Mesenchymal stem cell (in vitro differentiated cells and primary cell): ENCODE measurements at regions not wholly inside any gene's neighbourhood (a gene's known extent, or its start where the extent isn't known, plus 50 kb on each side); places are given as distances from the start of the nearest gene placed in this dataset.
"Not testable (repeated sequence)": the region's sequence is repeated elsewhere in the genome, so short reads cannot be mapped to it uniquely, and the experiment has no call there.

Source experiments
- DNase-seq: peaks from one replicate; pipeline ENCODE4 v3.0.0-alpha.2; 2013
- H2AFZ ChIP-seq: one replicate; pipeline ENCODE4 v1.6.1; 2013; ENCODE audit warnings: low read depth, mild to moderate bottlenecking, control low read depth, inconsistent platforms, low read length, moderate library complexity
- H2AK5ac ChIP-seq: 2 replicates; pipeline ENCODE4 v1.6.1; 2013; ENCODE audit warnings: low read length, moderate library complexity, mild to moderate bottlenecking, inconsistent platforms; ENCODE audit not compliant: severe bottlenecking
- H2BK120ac ChIP-seq: one replicate; pipeline ENCODE4 v1.6.1; 2013; ENCODE audit warnings: low read depth, mild to moderate bottlenecking, inconsistent platforms, low read length, moderate library complexity
- H2BK12ac ChIP-seq, 2 experiments: one replicate each; pipeline ENCODE4 v1.6.1; 2013; ENCODE audit warnings: inconsistent platforms in 2 of 2, low read length in 2 of 2, mild to moderate bottlenecking in 2 of 2, moderate library complexity in 2 of 2, control low read depth in 1 of 2
- H2BK15ac ChIP-seq: one replicate; pipeline ENCODE4 v1.6.1; 2013; ENCODE audit warnings: mild to moderate bottlenecking, low read depth, inconsistent platforms; ENCODE audit not compliant: poor library complexity, severe bottlenecking
- H2BK5ac ChIP-seq: 2 replicates; pipeline ENCODE4 v1.6.1; 2013; ENCODE audit warnings: low read depth, mild to moderate bottlenecking, low read length, control low read depth, inconsistent platforms; ENCODE audit not compliant: poor library complexity, severe bottlenecking
- H3K14ac ChIP-seq, 2 experiments: one replicate each; pipeline ENCODE4 v1.6.1; 2013; ENCODE audit warnings: inconsistent platforms in 2 of 2, low read length in 2 of 2, control low read depth in 1 of 2, mild to moderate bottlenecking in 1 of 2, moderate library complexity in 1 of 2
- H3K18ac ChIP-seq, 2 experiments: one replicate each; pipeline ENCODE4 v1.6.1; 2013; ENCODE audit warnings: inconsistent platforms in 2 of 2, low read length in 2 of 2, control low read depth in 1 of 2, low read depth in 1 of 2, mild to moderate bottlenecking in 1 of 2
- H3K23ac ChIP-seq, 2 experiments: one replicate each; pipeline ENCODE4 v1.6.1; 2013; ENCODE audit warnings: inconsistent platforms in 2 of 2, low read length in 2 of 2, mild to moderate bottlenecking in 2 of 2, moderate library complexity in 2 of 2, control low read depth in 1 of 2
- H3K27ac ChIP-seq: 2 replicates; pipeline ENCODE4 v1.5.1; 2013; ENCODE audit warnings: mild to moderate bottlenecking, moderate library complexity, low read length, control low read depth, inconsistent platforms; ENCODE audit not compliant: poor library complexity, severe bottlenecking
- H3K27me3 ChIP-seq, 2 experiments: 2 replicates each; pipeline versions ENCODE4 v1.6.1 to v1.7.0; 2013; ENCODE audit warnings: low read length in 2 of 2, mild to moderate bottlenecking in 2 of 2, moderate library complexity in 2 of 2, control low read depth in 1 of 2, inconsistent platforms in 1 of 2; ENCODE audit not compliant: control insufficient read depth in 1 of 2, insufficient read depth in 1 of 2
- H3K36me3 ChIP-seq, 2 experiments: 2 replicates each; pipeline versions ENCODE4 v1.6.1 to v1.7.0; 2013; ENCODE audit warnings: low read length in 2 of 2, control low read depth in 1 of 2, inconsistent platforms in 1 of 2, low read depth in 1 of 2, mild to moderate bottlenecking in 1 of 2; ENCODE audit not compliant: insufficient read depth in 2 of 2, control insufficient read depth in 1 of 2
- H3K4ac ChIP-seq, 2 experiments: one replicate each; pipeline ENCODE4 v1.6.1; 2013; ENCODE audit warnings: inconsistent platforms in 2 of 2, low read length in 2 of 2, mild to moderate bottlenecking in 2 of 2, moderate library complexity in 2 of 2, control low read depth in 1 of 2, low read depth in 1 of 2
- H3K4me1 ChIP-seq: 2 replicates; pipeline ENCODE4 v1.6.1; 2013; ENCODE audit warnings: low read depth, low read length, control low read depth; ENCODE audit not compliant: control insufficient read depth, insufficient read depth
- H3K4me2 ChIP-seq: 2 replicates; pipeline ENCODE4 v1.6.1; 2013; ENCODE audit warnings: low read length, mild to moderate bottlenecking, inconsistent platforms; ENCODE audit not compliant: poor library complexity, severe bottlenecking
- H3K4me3 ChIP-seq, 2 experiments: 2 replicates each; pipeline versions ENCODE4 v1.5.1 to v1.7.0; 2013; ENCODE audit warnings: low read length in 2 of 2, mild to moderate bottlenecking in 2 of 2, control low read depth in 1 of 2, low read depth in 1 of 2; ENCODE audit not compliant: insufficient read depth in 1 of 2
- H3K79me1 ChIP-seq: replicated peaks from 2 replicates; pipeline ENCODE4 v1.6.1; 2013; ENCODE audit warnings: mild to moderate bottlenecking, control low read depth, low read length, inconsistent platforms; ENCODE audit not compliant: poor library complexity, severe bottlenecking
- H3K9ac ChIP-seq: 2 replicates; pipeline ENCODE4 v1.7.0; 2013; ENCODE audit warnings: mild to moderate bottlenecking, low read length, moderate library complexity
- H3K9me3 ChIP-seq: 2 replicates; pipeline ENCODE4 v1.7.0; 2013; ENCODE audit warnings: mild to moderate bottlenecking, low read length; ENCODE audit not compliant: control insufficient read depth
- H4K8ac ChIP-seq: one replicate; pipeline ENCODE4 v1.6.1; 2013; ENCODE audit warnings: inconsistent platforms, mild to moderate bottlenecking, low read length, moderate library complexity
- H4K91ac ChIP-seq: one replicate; pipeline ENCODE4 v1.6.1; 2013; ENCODE audit warnings: mild to moderate bottlenecking, low read length, inconsistent platforms
- WGBS: methylation state at CpG from one replicate; pipeline ENCODE4 v1.1.7; 2013; ENCODE audit warnings: mixed read lengths; 5-methylcytosine and 5-hydroxymethylcytosine counted together

DNA sequence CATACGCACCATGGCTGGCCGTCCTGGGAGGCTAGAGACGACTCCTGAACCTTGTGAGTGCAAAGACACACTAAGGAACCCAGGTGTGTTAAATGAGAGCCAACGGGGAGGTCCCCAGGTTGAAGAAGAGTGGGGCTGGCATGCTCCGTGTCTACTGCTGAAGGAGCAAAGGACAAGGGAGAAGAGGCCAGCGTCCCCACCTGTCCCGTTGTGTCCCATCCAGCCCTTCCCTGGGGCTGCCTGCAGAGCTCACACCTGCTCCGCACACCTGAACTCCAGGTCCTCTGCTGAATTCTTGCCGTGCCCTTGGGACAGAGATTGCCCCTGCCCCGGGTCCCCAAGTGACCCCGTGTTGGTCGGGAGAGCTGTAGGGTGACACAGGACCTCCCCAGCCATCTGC lies 69.6 kb downstream of the PNMA6F start:
- not testable (repeated sequence) for H3K27ac ChIP-seq, H2AK5ac ChIP-seq, H3K4me2 ChIP-seq, H3K4me1 ChIP-seq, H3K79me1 ChIP-seq, H3K9me3 ChIP-seq, H3K23ac ChIP-seq, H2BK12ac ChIP-seq, H3K14ac ChIP-seq, H3K4ac ChIP-seq, H4K91ac ChIP-seq, H2AFZ ChIP-seq, H3K36me3 ChIP-seq, DNase-seq, H2BK5ac ChIP-seq, H3K9ac ChIP-seq, H2BK15ac ChIP-seq, H2BK120ac ChIP-seq, H4K8ac ChIP-seq, H3K18ac ChIP-seq, H3K4me3 ChIP-seq
- WGBS = no CpG with 5 or more reads among the region's 12 CpGs
- H3K27me3 ChIP-seq = peaks cover 0 to 17% of the 10 kb centered on the region in 2 experiments

DNA sequence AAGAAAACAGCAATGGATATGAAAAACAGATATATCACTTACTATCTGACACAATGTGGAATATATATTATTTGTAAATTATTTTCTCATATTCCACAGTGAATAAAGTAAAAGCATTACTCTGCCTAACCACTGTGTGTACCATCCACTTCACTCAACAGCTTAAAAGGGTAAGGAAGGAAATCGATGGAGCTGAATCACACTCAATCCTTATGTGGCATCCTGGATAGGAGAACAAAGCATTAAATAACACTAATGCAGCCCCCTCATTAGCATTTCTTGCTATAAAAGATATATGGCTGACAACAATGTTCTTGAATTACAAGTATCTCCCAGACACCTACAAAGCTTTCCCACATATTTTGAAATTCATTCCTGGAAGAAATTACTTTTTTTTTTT lies 70.8 kb downstream of the PNMA6F start:
- no CpG with 5 or more reads among the region's 1 CpG for WGBS
- H3K9me3 ChIP-seq, H3K36me3 ChIP-seq, H3K4me3 ChIP-seq, H2BK12ac ChIP-seq, H3K79me1 ChIP-seq, H3K4ac ChIP-seq, H3K23ac ChIP-seq, H3K9ac ChIP-seq, H2BK5ac ChIP-seq, H2AFZ ChIP-seq, H3K14ac ChIP-seq, H3K27ac ChIP-seq, H2BK120ac ChIP-seq, H3K4me2 ChIP-seq, H3K18ac ChIP-seq, H4K91ac ChIP-seq, H4K8ac ChIP-seq, H3K4me1 ChIP-seq, H2AK5ac ChIP-seq, H2BK15ac ChIP-seq, DNase-seq: not testable (repeated sequence)
- peaks cover 0 to 23% of the 10 kb centered on the region in 2 experiments for H3K27me3 ChIP-seq

DNA sequence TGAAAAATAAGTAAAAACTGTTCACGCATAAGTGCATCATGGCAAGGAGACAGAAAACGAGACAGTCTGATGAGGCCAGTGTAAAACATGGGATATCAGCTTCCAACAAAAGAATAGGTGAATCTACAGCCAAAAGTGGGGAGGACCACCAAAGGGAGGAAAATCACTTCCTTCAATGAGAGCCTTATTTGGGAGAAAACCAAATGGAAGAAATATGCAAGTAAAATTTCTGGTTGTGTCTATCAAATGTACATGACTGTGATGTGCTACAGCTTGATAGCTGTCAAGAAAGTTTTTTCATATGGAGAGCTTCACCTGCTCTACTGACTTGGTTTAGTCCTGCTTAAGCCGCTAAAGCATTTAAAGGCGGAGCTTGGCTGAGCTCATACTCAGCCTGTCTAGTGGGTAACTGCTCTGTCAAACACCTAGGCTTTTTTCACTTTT lies 66.2 kb downstream of the MAGEA1 start:
- 21% methylated on average over 4 of the region's 4 CpGs for WGBS
- H3K14ac ChIP-seq = no peak overlapping the region
- peaks cover 0 to 75% of the 10 kb centered on the region in 2 experiments for H3K27me3 ChIP-seq
- no peak overlapping the region for H2AFZ ChIP-seq
- no peak overlapping the region for H3K27ac ChIP-seq
- no peak overlapping the region for H3K23ac ChIP-seq
- H3K79me1 ChIP-seq = no peaks in the 10 kb centered on the region
- no peak overlapping the region for H2BK120ac ChIP-seq
- no peak overlapping the region for H3K18ac ChIP-seq
- H4K91ac ChIP-seq = no peak overlapping the region
- no peaks in the 10 kb centered on the region for H3K36me3 ChIP-seq
- no peak overlapping the region for H2BK15ac ChIP-seq
- no peak overlapping the region for H3K9ac ChIP-seq
- no peak overlapping the region for H4K8ac ChIP-seq
- H2BK5ac ChIP-seq = no peak overlapping the region
- H3K4me2 ChIP-seq = no peak overlapping the region
- no peaks in the 10 kb centered on the region for H3K4me1 ChIP-seq
- peak; percentile 0 for DNase-seq
- no peaks in the 10 kb centered on the region for H3K9me3 ChIP-seq
- no peak overlapping the region for H3K4ac ChIP-seq
- H3K4me3 ChIP-seq = no peak overlapping the region
- no peak overlapping the region for H2AK5ac ChIP-seq
- H2BK12ac ChIP-seq = no peak overlapping the region

DNA sequence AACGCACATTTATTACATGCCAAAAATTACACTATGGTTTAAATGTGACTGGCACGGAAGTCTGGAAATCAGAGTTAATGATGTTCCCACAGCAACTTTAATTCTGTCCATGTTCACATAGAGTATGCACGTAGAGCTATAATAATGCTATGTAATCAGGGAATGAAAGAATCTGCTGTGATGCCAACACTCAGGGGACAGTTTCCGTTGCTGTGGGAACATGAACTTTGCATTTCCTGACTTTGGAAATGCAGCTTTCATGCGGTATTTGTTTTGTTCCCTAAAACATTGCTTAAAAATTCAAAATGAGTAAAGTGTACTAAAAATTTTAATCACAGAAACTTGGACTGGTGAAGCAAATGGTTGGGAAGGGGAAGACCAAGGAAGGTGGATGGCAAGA lies 65.7 kb downstream of the MAGEA1 start:
- H3K4me1 ChIP-seq = no peaks in the 10 kb centered on the region
- no peak overlapping the region for H2BK12ac ChIP-seq
- H3K4me2 ChIP-seq = no peak overlapping the region
- H4K8ac ChIP-seq = no peak overlapping the region
- no peak for DNase-seq
- no peak overlapping the region for H3K23ac ChIP-seq
- H3K4me3 ChIP-seq = no peak overlapping the region
- no peak overlapping the region for H4K91ac ChIP-seq
- no peak overlapping the region for H2BK120ac ChIP-seq
- peaks cover 0 to 81% of the 10 kb centered on the region in 2 experiments for H3K27me3 ChIP-seq
- H3K4ac ChIP-seq = no peak overlapping the region
- WGBS = 100% methylated on average over 1 of the region's 5 CpGs
- no peak overlapping the region for H2BK15ac ChIP-seq
- H3K14ac ChIP-seq = no peak overlapping the region
- H2BK5ac ChIP-seq = no peak overlapping the region
- H3K9ac ChIP-seq = no peak overlapping the region
- no peak overlapping the region for H3K27ac ChIP-seq
- H3K9me3 ChIP-seq = no peaks in the 10 kb centered on the region
- H3K18ac ChIP-seq = no peak overlapping the region
- no peak overlapping the region for H2AK5ac ChIP-seq
- no peaks in the 10 kb centered on the region for H3K79me1 ChIP-seq
- no peaks in the 10 kb centered on the region for H3K36me3 ChIP-seq
- no peak overlapping the region for H2AFZ ChIP-seq
